NCI-H524 treated with DMSO at 0.1 percent for 48 hours (cell line): ENCODE measurements at regions not wholly inside any gene's neighbourhood (a gene's known extent, or its start where the extent isn't known, plus 50 kb on each side); places are given as distances from the start of the nearest gene placed in this dataset.

ENCODE experiments used
- DNase-seq: peaks from one replicate; lab custom pipeline; 2025; lab: John Stamatoyannopoulos, UW

- no peak for DNase-seq
These were observed 137.3 kb upstream of the AGR3 start for GRCh38 chr7:17019106-17019505.

- no peak for DNase-seq
These were observed 138.5 kb upstream of the AGR3 start for GRCh38 chr7:17020250-17020649.

- DNase-seq = no peak
These were observed 139.4 kb upstream of the AGR3 start for GRCh38 chr7:17021205-17021604.

- DNase-seq = no peak
These were observed 141.1 kb upstream of the AGR3 start for GRCh38 chr7:17022920-17023319.

- no peak for DNase-seq
These were observed 144.5 kb upstream of the AGR3 start for GRCh38 chr7:17026269-17026668.

- no peak for DNase-seq
These were observed 145.5 kb upstream of the AGR3 start for GRCh38 chr7:17027143-17027788.

GRCh38 chr7:17027789-17028152 lies 146.0 kb upstream of the AGR3 start:
- no peak for DNase-seq

GRCh38 chr7:17029150-17029549 lies 147.4 kb upstream of the AGR3 start:
- DNase-seq = no peak

GRCh38 chr7:17030559-17030958 lies 148.8 kb upstream of the AGR3 start:
- no peak for DNase-seq

- DNase-seq = no peak
These were observed 150.2 kb upstream of the AGR3 start for GRCh38 chr7:17031906-17032551.

GRCh38 chr7:17033245-17033644 lies 151.5 kb upstream of the AGR3 start:
- no peak for DNase-seq

GRCh38 chr7:17036584-17036983 lies 154.8 kb upstream of the AGR3 start:
- no peak for DNase-seq

- no peak for DNase-seq
These were observed 155.6 kb upstream of the AGR3 start for GRCh38 chr7:17037356-17037755.

- DNase-seq = no peak
These were observed 156.5 kb upstream of the AGR3 start for GRCh38 chr7:17038160-17038782.

- DNase-seq = no peak
These were observed 157.0 kb upstream of the AGR3 start for GRCh38 chr7:17038783-17039170.

GRCh38 chr7:17039372-17039771 lies 157.6 kb upstream of the AGR3 start:
- no peak for DNase-seq

GRCh38 chr7:17040716-17041115 lies 158.9 kb upstream of the AGR3 start:
- DNase-seq = no peak

GRCh38 chr7:17041324-17041723 lies 159.5 kb upstream of the AGR3 start:
- no peak for DNase-seq

GRCh38 chr7:17042211-17042610 lies 160.4 kb upstream of the AGR3 start:
- DNase-seq = no peak

GRCh38 chr7:17043012-17043877 lies 161.5 kb upstream of the AGR3 start:
- DNase-seq = no peak

GRCh38 chr7:17044396-17044795 lies 162.6 kb upstream of the AGR3 start:
- no peak for DNase-seq

GRCh38 chr7:17044861-17045260 lies 163.1 kb upstream of the AGR3 start:
- no peak for DNase-seq

- no peak for DNase-seq
These were observed 164.5 kb upstream of the AGR3 start for GRCh38 chr7:17046259-17046658.
